Nucleus accumbens (tissue), 56 donors: ENCODE measurements at regions not wholly inside any gene's neighbourhood (a gene's known extent, or its start where the extent isn't known, plus 50 kb on each side); places are given as distances from the start of the nearest gene placed in this dataset.
A peak's percentile ranks its signal among the peaks of the same experiment; 100 is the strongest.
"Not testable (repeated sequence)": the region's sequence is repeated elsewhere in the genome, so short reads cannot be mapped to it uniquely, and the experiment has no call there.

ENCODE experiments used
- DNase-seq, 56 donors: peaks; one replicate each; lab custom pipeline; 2025; lab: John Stamatoyannopoulos, UW

GRCh38 chr3:104396974-104397669, 969.6 kb upstream of the ALCAM start:
- DNase-seq = peak in 1 of 56 donors; percentile 0

DNA sequence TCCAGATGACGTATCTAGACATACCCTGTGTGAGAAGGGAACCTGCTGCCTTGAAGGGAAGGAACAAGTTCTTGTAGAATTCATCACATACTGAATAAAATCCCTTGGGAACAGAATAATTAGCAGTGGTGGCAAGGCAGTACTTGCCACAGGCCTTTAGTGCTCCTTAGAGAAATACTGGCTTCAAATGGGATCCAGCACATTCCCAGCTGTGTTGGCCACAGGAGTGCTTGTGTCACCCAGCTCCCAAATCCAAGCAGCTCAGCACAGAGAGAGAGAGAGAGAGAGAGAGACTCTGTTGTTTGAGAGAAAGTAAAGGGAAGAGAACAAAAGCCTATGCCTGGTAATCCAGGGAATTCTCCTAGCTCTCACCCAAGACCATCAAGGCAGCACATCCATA, 969.0 kb upstream of the ALCAM start:
- no peak for DNase-seq

DNA sequence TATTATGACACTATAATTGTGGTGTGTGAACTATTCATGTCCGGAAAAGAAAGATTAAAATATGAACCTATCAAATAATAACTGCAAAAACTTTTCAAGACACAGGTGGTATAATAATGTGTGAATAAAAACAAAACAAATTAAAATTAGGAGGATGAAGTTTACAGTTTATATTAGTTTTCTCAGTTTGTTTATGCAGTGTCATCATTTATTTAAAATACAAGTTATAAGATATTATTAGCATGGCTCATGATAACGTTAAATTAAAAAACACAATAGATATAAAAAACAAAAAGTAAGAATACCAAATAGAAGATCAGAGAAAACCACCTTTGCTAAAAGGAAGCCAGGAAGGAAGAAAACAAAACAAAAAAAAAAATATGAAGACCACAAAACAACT, 963.8 kb upstream of the ALCAM start:
- no peak for DNase-seq

DNA sequence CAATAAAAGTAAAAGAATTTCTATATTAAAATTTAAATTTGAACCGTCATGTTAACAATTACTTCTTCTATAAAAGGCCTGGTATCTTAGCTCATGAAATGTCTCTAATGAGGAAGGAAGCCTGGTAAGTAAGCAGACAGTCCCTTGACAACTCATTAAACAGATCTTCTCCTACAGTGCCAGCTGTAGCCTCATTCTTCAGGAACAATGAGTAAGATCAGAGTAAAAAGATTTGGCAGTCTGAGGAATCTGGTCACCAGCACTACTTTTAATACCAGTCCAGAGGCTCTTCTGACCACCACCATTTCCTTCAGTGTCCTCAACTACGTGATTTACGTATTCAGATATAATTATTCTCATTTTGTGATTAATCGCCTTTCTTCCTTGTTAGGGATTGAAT, 955.0 kb upstream of the ALCAM start:
- DNase-seq = no peak

GRCh38 chr3:104412608-104413580, 953.8 kb upstream of the ALCAM start:
- no peak for DNase-seq

DNA sequence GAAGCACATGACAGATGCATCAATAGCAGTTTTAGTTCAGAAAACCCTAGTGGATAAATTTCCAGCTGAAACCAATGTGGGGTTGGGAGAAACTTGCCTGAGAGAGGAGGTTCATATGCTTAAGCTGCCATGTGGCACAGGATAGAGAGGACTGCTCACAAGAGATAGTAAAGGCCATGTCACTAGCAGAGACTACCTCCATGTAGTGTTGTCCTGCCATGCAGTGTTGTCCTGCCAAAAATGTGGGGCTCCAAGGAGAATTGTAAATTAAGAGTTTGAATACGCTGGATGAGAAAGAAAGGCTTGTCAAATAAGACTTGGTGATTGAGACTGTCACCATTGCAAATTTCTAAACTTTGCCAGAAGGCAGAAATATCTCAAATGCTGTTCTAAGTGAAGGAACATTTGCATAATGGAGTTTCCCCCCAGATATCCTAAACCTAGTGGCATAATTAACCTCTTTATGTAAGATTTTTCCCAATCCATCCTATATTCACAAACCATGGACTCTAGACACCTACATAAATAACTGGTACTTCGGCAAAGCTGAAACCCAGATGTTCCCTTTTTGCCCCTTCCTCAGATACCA, 938.3 kb upstream of the ALCAM start:
- no peak for DNase-seq

DNA sequence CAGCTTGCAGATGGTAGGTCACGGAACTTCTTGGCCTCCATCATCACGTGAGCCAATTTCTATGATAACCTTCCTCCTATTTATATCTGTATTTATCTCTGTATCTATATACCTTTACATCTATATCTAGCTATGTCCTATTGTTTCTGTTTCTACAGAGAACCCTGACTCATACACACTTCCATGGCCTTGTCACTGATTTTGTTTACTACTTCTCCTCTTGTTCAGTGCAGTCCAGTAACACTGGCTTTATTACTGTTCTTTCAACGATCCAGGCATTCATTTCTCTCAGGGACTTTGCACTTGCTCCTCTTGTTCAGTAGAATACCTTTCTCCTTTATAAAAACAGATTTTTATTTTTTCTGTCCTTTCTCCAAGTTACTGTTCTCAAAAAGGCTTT, 937.0 kb upstream of the ALCAM start:
- no peak for DNase-seq

GRCh38 chr3:104436506-104436905, 930.2 kb upstream of the ALCAM start:
- no peak for DNase-seq

DNA sequence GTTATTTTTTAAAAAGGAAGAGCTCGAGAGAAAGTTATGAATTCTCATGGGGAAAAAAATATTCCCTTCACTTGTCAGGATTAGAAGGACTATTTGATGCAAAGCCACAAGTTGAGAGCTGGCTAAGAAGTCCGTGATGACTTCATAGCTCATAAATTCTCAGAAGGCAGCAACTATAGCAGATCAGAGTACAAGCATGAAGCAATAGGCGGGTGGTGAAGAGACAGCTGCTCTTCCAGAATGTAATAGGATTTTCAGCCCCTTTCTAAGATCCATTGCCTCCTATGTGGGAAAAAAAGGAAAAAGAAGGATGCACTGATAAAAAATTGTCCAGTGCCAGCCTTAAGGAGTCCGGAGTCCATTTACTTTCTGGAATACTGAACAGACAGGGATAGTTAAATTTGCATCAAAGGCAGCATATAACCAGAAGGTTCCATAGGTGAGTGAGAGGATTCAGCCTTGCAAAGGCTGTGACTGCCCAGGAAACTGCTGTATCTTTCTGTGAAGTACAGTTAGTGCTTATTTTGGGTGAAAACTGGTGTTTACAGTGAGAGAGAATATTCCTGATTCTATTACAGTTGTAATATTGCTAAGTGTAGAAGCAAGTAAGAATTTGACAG, 929.5 kb upstream of the ALCAM start:
- peak in 10 of 56 donors; percentile 1 to 43 (median 6) for DNase-seq

- peak in 41 of 56 donors; percentile 1 to 72 (median 22) for DNase-seq
Measured at GRCh38 chr3:104437891-104438290, 928.8 kb upstream of the ALCAM start.

GRCh38 chr3:104438706-104439105, 928.0 kb upstream of the ALCAM start:
- no peak for DNase-seq

DNA sequence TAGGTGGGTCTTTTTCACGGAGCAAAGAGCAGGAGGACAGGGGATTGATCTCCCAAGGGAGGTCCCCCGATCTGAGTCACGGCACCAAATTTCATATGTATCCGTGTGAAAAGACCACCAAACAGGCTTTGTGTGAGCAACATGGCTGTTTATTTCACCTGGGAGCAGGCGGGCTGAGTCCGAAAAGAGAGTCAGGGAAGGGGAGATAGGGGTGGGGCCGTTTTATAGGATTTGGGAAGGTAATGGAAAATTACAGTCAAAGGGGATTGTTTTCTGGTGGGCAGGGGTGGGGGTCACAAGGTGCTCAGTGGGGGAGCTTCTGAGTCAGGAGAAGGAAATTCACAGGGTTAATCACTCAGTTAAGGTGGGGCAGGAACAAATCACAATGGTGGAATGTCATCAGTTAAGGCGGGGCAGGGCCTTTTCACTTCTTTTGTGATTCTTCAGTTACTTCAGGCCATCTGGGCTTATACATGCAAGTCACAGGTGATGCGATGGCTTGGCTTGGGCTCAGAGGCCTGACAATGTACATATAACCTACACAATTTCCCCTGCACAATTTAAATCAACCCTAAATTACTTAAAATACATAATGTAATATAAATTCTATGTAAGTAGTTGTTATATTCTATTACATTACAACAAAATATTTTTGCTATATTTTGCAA, 921.3 kb upstream of the ALCAM start:
- DNase-seq = not testable (repeated sequence)

DNA sequence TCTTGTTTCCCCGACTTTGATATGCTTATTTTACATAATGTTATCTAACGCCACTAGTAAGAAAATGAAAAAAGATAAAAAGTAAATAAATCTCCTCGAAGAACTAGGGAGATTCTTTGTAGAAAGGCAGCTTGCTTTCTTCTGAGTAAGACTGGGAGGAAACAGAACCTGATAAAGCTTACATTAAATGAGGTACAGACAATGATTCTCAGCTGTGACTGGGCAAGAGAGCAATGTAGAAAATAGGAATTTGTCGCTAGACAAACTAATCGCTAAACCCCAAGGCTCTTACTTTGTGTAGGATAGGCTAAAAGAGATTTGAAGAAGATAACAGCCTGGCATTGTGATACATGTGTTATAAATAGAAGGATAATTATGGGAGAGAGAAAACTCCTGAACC, 919.0 kb upstream of the ALCAM start:
- DNase-seq = no peak

DNA sequence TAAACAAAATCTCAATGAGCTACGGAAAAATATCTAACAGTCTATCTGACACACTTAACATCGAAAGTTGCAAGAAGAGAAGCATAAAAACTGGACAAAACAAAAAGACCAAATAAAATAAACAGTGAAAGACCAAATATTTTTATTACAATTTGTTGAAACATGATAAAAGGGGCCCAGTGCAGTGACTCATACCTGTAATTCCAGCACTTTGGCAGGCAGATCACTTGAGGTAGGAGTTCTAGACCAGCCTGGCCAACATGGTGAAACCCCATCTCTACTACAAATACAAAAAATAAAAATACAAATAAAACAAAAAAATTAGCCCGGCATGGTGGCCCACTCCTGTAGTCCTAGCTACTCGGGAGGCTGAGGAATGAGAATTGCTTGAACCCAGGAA, 914.0 kb upstream of the ALCAM start:
- no peak for DNase-seq

DNA sequence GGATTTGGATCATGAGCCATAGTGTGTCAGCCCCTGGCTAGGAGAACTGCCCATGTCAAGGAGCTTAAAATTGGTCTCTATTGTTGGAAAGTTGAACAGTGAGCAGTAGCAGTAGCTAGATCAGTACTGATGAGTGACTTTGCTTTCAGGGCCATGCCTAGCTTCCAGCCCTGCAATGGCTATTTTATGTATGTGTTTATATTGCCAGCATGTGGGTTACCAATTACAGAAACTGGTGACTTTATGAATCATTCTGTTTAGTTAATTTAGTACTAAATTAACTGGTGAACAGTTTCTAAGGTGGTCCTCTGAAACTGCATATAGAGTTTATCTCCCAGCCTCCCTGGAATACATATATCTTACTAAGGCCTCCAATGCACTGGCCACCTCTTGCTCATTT, 908.1 kb upstream of the ALCAM start:
- DNase-seq = no peak

DNA sequence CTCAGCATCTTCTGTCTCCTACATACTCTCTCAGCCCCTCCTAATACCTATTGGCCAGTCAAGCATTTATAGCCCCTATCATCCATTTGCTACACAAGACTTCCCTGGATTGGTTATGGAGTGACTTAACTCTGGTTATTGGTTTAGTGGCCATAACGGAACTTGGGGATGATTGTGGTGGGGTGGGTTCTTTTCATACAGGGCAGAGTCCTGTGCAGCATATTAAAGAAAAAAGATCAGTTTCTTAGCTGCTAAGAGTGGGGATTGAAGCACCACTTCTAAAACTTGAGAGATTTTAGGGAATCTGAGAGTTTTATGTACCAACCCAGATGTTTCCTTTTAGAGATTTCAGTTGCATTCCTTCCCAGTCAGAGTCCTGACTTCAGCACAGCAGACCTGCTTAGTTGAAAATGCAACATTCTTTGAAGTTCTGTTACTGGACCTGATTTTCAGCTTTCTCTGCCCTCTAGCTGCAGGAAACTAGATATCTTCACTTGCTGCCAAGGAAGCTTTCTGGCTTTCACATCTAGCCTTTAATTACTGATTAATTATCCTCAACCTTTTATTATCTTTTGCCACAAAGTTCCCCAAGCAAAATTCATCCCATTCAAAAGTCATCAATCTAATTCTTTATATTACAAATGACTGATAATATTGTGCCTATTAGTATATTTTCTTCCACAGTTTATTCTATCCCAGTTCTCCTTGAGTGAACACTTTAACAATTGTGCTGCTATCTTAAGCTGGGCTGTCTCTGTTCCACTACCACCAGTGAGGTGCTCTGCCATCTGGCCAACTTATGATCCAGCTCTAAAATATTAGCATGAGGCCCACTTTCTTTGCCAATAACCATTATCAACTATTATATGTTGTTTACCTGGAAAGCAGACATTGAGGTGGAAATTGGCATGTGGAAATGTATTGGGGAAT, 906.0 kb upstream of the ALCAM start:
- peak in 9 of 56 donors; percentile 2 to 44 (median 6) for DNase-seq

GRCh38 chr3:104461431-104461830, 905.3 kb upstream of the ALCAM start:
- no peak for DNase-seq

DNA sequence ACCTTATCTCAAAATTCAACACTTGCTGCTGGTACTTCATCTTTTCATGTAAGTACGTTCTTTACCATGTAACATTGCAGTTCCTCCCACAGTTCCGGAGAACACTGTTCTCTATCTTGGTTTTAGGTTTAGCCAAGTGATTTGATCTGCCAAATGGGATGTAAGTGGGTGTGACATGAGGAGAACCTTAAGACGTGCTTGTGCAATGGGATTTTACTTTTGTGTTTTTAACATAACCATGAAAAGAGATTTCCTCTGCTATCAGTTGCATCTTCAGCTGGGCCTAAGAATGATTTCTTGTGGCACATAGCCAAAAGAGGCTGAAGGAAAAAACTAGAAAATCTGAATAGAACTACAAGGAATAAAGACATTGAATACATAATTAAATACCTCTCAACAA, 894.5 kb upstream of the ALCAM start:
- DNase-seq = no peak

GRCh38 chr3:104474011-104474410, 892.7 kb upstream of the ALCAM start:
- no peak for DNase-seq
